ENCODE measurements at regions not wholly inside any gene's neighbourhood (a gene's known extent, or its start where the extent isn't known, plus 50 kb on each side); places are given as distances from the start of the nearest gene placed in this dataset.

DNA sequence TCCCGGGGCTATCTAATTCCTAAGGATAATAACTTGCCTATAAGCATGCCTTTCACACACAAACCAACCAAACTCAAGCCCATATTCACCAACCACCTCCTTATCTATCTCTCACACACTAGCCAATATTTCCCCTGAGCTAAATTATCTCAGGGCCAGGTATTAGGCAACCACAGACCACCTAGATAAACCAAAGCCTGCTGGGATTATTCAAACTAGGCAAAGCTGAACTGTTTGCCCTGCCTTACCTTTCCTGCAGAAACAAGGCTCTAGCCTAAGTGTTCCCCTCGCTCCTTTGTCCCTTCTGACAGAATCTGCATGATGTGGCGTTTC is 114.7 kb upstream of the EEA1 start:
- no peak for DNase-seq

DNA sequence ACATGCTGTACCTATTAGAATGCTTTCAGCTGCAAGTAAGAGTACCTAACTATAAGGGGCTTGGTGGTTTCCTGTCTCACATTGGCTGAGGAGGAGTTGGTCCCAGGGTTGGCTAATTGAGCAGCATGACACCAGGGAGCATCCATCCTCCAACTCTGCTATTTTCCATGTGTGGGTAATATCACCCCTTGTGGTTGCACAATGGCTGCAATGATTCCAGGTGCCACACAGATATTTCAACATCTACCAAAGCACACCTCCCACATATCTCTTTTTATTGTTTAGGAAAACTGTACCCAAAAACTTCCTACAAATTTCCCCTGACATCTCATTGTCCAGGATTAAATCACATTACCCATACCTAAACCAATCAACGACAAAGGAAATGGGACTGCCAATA is 118.0 kb upstream of the EEA1 start:
- DNase-seq = no peak

DNA sequence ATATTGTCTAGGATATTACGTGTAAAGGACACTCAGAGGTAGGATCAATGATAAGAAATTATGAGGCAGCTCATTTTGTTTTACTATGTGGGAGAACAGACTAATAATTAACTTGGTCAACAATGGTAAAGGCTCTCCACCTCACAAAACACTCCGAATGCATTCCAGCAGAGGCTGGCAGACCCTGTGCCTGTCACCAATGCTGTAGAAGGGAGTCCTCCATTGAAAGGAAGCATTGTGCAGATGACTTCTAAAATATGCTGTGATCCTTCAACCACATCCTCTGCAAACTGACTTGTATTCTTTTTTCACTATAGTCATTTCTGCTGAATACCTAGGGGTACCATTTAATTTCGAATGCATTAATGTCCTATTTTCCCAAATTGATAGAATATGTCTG is 119.6 kb upstream of the EEA1 start:
- no peak for DNase-seq

DNA sequence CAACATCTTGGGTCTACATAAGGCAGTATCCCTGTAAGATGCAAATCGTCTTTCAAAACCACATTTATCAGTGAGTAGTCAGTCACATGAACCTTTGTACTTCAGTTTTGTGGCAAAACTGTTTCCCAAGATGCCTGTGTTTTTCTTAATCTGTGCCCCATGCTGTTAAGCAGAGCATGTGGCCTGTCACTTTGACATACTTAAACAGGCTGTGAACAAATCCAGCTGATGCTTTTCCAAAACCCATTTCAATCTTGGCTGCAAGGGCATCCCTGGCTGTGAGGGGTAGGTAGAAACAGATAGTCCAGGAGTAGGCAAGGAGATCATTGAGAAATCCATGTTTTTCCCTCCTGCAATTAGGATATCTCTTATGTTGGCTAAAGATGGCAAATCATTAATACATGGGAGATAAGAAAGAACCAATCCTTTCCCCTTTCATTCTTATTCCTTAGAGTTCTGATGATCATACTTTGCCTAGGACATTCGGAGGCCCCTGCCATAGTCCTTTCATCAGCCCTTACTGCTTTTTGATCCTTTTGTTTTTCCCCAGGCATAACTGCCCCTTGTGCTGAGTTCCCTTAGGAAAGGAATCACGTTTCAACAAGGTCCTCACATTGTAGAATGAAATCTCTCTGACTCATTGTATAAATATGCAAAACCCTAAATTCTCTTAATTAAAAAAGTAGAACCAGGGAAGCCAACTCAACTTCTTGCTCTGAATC is 121.1 kb upstream of the EEA1 start:
- no peak for DNase-seq

DNA sequence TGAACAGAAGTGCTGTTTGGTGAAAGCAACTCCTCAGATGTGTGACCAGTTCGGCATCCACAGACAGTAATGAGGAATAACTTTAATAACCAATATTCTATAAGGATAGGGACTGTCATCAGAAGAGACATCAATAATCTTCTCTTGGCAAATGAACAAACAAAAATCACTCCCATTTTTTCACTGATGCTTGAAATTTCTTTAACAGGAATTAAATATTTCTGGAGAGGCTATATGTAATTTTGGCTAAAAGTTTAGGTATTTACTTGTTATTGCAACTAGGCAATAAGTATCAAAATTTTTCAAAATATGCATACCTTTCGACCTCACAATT is 121.6 kb upstream of the EEA1 start:
- DNase-seq = no peak

DNA sequence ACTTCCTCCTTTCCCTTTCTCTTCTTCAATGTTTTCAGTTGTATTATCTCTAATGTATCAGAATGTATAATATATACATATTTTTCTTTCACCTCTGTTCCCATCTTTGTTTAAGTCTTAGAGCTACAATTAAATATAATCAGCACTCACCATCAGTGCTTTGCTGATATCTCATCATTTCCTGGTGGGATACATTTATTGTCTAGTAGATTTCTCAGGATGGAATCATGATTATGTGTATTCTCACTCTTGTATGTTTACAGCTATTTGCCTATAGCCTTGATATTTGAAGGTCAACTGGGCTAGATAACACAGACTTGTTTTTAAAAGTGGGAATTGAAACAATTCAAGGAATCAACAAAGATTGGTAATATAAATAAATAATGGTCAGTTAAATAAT is 124.9 kb upstream of the EEA1 start:
- DNase-seq = no peak

DNA sequence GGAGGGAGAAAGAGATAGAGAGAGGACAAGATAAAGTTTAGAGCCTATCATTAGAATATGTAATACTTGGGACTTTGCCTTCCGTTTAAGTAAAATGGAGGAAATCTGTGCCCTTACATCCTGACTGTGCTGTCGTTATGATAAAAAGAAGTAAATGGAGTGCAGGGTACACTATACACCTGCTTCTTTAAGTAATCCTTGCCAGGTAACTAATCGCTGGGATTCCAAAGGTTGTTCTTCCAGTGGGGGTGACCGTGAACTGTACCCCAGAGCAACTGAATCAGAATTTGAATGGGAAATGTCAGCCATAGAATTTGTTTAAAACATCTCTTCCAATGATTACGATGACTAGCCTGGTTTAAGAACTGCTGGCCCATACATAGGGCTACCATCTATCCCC is 126.1 kb upstream of the EEA1 start:
- DNase-seq = no peak

DNA sequence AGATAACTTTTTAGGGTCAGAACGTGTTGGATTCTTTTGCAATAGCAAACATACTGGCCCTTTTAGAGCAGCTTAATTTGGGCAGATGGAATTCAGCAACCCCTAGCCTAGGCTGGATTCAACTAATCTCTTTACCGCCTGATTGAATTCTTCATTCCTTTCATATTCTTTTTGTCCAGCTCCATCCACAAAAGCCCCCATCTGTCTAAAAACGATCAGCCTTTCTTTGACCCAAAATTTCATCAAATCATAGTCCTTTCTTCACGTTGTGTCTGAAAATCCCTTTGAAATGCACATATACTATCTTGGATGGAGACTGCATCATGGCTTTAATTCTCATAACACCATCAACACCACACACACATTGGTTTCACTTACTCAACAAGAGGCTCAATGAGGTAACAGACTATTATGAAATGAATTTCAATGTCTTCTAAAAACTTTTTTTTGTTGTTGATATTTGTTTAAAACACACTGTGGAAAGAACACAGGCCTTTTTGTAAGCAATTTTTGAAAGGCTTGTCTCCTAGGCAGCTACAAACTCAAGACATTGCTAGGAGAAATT is 128.0 kb upstream of the EEA1 start:
- no peak for DNase-seq

DNA sequence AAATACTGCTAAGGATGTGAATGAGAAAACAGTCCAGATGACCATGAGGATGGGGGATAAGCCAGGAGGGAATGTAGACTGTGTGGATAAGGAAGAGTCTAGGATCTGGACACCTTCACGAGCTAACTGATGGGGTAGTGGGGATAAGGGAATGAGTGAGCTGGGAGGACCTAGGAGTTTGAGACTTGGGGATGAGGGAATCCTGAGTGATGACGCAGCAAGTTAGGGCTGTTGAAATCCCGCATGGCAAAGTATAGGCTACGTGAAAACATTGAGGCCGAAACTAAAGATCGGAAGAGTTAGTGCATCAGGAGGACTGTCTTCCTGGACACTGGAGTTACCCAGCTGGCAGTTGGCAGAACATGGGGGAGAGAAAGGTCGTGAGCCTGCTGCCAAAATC is 129.2 kb upstream of the EEA1 start:
- no peak for DNase-seq

DNA sequence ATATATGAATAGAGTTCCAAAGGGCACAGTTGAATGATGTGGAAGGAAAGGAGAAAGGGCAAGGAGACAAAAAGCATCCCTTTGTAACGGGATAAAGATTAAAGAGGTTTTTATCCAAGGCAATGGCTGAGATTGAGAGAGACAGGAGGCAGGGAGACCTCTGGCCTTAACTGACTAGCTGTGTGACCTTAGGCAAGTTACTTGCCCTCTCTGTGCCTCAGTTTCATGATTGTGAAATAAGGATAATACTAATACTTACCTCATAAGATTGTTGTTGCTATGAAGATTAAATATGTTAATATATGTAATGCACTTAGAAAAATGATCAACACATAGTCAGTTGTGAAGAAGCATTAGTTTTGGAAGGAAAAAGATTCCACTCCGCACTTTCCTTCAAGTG is 130.2 kb upstream of the EEA1 start:
- DNase-seq = no peak

DNA sequence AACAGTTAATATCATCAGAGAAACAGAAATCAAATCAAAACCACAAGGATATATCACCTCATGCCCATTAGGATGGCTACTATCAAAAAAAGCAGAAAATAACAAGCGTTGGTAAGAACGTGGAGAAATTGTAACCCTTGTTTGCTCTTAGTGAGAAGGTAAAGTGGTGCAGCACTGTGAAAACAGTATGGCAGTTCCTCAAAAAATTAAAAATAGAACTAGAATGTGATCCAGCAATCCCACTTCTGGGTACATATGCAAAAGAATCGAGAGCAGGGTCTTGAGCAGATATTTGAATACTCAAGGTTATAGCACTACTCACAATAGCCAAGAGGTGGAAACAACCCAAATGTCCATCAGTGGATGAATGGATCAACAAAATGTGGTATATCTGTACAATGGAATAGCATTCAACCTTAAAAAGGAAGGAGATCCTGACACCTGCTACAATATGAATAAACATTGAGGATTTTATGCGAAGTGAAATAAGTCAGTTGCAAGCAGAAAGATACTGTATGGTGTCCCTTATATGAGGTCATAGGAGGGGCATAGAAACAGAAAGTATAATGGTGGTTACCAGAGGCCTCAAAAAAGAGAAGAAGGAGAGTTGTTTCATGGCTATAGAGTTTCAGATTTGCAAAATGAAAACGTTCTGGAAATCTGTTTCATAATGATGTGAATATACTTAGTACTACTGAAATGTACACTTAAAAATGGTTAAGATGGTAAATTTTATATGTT is 131.0 kb upstream of the EEA1 start:
- no peak for DNase-seq

DNA sequence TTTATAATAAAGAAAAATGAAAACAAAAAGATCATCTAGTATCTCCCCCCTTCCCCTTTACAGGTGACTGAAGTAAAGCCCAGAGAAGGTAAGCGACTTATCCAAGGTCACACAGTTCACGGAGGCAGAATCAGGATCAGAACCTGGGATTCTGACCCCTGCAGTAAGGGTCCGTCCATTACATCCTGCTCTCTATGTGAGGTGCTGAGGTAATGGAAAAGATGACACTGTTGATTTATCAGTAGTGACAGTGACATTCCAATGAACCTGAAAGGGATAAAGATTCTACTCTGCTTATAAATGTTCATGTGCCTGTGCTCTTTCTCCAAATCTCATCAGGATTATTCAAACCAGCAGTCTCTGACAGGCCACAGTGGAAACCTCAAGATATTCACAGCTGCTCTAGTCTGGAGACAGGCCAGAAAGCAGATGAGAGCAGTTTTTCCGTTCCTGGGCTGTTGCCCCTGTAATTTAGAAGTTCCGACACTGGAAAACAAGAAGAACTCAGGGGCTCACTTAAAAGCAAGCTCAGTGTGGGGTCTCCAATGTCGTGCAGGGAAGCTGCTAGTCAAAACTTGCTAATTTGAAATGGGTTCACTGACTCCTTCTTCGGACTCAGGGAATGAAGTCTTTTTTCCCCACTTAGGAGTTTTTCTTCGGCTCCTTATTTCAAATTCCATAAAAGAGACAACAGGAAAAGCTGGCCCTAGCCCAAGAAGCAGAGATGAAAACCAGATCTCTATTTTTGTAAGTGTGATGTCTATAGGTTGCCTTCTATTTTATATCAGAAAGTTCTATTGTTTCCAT is 131.8 kb upstream of the EEA1 start:
- no peak for DNase-seq

DNA sequence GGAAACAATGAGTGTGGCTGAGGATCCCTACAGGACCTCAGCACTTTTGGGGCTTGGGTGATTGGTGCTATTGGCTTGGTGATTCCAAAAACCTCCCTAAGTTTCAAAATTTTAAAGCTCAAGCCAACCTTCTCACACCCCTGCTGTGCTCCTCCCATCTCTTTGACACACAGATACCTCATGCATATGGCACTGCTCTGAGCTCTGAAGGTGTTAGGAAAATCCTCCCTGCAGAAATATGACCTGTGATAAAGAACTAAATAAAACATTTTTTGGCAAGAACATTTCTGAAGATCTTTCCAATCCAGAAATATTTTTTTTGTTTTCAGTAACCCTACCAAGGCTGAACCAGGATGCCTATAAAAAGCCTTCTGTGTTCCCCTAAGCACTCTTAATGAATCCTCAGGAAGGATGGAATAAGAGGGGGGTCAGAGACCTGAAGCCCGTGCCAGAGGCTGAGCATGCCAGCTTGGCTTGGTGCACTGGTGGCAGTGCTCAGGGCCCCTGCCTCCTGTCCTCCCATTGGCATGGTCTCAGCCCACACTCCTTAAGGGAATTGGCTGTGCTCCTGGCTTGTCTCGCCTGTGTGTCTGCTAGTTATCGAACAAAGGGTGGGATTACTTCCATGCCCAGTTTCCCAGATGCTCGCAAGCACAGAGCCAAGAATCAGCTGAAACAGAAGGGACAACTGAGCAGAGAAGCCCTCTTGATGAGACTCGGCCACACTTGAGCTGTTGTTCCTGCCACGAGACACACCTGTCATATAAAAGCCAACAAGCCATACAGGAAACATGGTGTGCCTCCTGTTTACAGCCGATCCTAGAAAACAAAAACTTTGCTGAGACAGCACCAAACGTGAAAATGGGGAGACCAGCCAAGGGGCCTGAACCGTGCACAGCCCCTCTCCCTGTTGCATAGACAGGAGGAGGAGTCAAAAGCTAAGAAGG is 132.7 kb upstream of the EEA1 start:
- no peak for DNase-seq

DNA sequence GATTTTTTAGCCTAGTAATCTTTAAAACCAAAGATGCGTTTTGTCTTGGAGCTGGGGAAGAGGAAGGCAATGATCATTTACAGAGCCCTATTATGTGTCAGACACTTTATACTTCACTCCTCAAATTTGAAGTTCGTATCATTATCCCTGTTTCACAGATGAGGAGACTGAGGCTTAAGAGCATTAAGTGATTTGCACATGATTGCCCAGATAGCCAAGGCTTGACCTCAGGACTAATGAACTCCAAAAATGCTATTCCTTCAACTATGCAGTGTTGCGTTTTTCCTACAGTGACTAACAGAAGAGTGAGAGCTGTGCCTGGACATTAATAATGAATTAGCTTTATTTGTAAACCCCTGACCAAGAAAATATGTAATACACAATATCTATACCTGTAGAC is 136.8 kb upstream of the EEA1 start:
- DNase-seq = no peak

DNA sequence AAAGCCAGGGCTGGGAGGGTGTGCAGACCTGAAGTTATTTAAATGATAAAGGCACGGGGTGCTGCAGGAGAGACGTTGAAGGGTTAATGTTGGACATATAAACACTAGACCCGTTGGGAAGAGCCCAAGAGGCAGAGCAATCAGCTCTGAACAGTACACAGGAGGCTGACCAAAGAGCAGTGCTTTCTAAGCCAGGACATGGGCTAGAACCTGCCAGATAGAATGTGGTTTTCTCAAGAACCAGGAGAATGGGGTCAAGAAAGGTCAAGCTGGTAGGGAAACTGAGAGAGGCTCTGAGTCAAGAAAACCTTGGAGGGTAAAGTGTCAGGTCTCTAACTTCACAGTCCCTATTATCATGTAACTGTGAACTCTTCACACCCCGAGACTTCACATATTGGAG is 143.2 kb upstream of the EEA1 start:
- no peak for DNase-seq

DNA sequence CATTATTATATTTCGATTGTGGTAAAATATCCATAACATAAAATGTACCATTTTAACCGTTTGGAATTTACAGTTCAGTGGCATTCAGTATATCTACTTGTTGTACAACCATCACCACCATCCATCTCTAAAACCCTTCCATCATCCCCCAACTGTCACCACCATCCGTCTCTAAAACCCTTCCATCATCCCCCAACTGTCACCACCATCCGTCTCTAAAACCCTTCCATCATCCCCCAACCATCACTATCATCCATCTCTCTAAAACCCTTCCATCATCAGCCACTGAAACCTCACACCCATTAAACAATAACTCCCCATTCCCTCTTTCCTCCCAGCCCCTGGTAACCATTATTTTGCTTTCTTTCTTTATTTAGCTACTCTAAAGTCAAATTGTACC is 144.2 kb upstream of the EEA1 start:
- no peak for DNase-seq

DNA sequence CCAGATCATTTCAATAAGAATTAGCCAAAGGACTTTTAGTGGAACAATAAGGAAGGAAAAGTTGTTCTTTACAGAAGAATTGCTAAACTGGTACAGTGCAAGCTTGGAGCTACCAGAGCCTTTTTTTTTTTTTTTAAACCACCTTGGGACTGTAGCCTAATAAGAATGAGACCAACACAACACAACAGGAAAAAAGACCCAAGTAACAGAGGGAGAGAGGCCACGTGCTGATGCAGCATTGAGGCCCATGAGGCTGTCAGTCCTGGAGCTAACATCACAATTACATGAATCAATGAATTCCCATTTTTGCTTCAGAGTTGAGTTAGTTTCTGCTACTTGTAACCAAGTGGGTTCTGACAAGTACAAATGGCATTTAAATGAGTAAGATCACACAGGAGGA is 149.0 kb upstream of the EEA1 start:
- DNase-seq = no peak

DNA sequence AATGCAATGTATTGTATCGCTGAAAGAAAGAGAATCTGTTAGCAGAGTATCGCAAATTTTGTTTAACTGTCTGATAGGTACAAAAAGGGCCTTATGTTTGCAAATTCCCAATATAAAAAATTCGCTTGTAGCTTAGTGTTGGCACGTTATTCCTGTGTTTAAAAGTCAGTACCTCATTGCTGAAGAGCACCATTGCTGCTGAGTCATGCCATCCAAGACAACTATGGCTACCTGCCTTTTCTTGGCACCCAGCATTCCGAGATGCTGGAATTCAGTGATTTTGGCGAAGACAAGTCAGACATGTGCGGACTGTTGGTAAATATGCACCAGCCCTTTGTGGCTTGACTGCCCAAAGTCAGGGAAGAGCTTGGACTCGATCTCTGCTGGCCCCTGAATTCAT is 149.5 kb upstream of the EEA1 start:
- no peak for DNase-seq

DNA sequence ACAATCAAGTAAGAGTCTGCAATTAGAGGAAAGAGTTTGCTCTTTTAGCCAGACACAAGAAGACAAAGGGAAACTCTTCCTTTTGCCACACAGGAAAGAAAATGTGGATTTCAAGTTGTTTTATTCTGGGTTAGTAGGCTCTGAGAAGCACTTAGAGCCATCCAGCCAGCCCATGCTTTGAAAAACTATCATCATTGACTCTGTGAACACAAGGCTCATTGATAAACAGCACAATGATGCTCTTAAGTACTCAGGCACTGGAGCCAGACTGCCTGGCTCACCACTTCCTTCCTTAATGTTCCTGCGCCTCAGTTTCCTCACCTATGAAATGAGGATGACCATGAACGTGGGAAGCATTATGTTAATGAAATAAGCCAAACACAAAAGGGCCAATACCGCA is 150.2 kb upstream of the EEA1 start:
- DNase-seq = no peak

DNA sequence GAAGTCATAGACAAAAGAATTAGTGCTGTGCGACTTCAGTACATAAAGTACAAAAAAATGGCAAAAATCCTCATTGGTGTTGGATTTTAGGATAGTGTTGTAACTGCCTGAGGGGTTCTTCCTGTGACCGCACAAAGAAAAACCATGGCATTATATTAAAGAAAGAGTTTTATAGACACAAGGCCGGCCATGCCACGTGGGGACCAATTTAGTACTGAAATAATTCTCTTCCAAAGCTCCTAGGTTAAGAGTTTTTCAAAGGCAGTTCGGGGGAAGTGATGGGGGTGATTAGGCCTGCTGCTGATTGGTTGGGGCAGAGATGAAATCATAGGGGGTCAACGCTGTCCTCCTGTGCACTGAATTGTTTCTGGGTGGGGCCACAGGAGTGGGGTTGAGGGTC is 150.9 kb upstream of the EEA1 start:
- DNase-seq = no peak

DNA sequence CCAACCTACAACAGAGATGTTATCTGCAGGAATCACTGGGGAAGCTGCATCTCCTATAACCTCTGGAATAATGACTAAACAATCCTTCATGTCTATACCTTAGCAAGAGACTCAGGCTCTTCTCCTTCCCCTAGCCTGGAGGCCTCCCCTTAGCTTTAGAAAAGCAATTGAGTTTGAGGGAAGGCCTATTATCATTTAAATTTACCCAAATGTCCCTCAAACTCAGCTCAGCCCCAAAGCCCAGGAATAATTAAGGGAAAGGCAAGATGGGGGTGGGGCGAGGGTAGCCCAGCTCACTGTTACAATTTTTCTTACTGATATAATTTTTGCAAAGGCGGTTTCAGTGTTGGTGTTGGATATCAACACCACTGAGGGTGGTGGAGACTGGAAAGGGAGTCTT is 151.4 kb upstream of the EEA1 start:
- DNase-seq = no peak

DNA sequence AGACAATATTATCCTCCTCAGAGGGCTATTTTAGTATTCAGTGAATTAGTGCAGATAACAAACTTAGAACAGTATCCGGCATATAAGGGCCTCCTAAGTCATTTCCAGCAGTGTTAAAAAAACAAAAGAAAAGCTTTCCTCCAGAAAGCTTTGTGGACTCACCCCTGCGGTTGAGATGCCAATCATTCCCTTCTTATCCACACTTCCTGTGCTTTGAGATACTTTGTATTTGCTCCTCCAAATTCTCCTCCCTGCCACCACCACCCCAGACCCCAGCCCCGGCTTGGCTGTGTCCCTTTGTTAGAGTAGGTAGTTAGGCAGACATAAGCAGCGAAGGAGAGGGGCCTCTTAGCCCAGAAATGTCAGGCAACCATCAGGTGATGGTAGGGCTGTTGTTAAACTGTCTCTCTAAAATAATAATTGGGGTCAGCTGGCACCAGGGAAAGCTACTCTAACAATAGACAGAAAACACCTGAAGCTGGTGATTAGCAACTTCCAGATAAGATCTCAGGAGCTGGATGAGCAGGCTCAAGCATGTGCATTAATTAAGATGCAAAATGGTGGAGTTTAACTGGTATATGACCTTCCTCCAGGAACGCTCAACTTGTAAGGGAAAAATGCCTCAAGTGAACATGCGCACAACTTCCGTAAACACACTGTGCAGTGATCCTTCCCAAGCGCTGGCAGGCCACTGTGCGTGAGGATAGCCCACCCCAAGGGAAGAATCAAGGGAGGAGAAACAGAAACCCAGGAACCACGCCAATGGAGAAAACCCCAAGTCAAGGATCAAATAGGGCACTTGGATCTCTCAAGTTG is 152.1 kb upstream of the EEA1 start:
- no peak for DNase-seq

Data from activated naive CD4-positive, alpha-beta T cell treated with Interleukin-2 at 50 U/mL for 16 hours (primary cell).